ENCODE measurements at regions not wholly inside any gene's neighbourhood (a gene's known extent, or its start where the extent isn't known, plus 50 kb on each side); places are given as distances from the start of the nearest gene placed in this dataset.

DNA sequence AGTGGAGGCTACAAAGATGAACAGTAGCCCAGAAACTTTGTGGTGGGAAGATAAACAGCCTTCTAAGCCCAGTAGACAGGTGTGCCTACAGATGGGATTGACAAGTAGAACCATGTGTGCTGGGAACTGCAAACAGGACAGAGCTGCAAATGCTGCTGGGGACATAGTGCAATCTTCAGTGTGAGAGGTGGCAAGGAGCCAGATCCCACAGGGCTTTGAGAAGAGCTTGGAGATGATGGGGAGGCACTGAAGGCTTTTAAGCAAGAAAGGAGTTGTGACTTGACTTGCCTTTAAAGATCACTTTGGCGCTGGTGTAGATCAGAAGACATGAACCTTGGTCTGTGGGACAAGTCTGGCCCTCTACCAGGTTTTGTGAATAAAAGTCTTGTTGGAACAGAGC is 675.2 kb downstream of the ACTL7B start:
- TF ChIP-seq EZH2 (IDR thresholded peaks at IDR 0.05; ENCODE audit: borderline replicate concordance) = no peak
- TF ChIP-seq EZH2phosphoT487 (IDR thresholded peaks at IDR 0.05; ENCODE audit: low read depth, severe bottlenecking, unreplicated experiment) = no peak
- DNase-seq (ENCODE audit: low spot score) = peak; percentile 28
- no peaks in the 10 kb centered on the region for H3K4me1 ChIP-seq (ENCODE audit: insufficient read depth)
- H3K9me3 ChIP-seq (ENCODE audit: low read depth) = no peaks in the 10 kb centered on the region
- H3K27ac ChIP-seq = no peak overlapping the region
- H3K79me2 ChIP-seq = no peaks in the 10 kb centered on the region
- no peaks in the 10 kb centered on the region for H3K9me2 ChIP-seq (replicated peaks; ENCODE audit: insufficient read depth)
- no peak overlapping the region for H3K4me3 ChIP-seq
- 100% methylated on average over 1 of the region's 1 CpG for WGBS (ENCODE audit: low lambda C conversion rate, missing lambda C conversion rate)
- H3K36me3 ChIP-seq (replicated peaks; ENCODE audit: insufficient read depth, low read depth) = no peaks in the 10 kb centered on the region
- H3K27me3 ChIP-seq = no peaks in the 10 kb centered on the region
- H3K4me2 ChIP-seq = no peak overlapping the region
- H2AFZ ChIP-seq = no peak overlapping the region
- H4K20me1 ChIP-seq (ENCODE audit: insufficient read depth, poor library complexity, severe bottlenecking) = no peaks in the 10 kb centered on the region

DNA sequence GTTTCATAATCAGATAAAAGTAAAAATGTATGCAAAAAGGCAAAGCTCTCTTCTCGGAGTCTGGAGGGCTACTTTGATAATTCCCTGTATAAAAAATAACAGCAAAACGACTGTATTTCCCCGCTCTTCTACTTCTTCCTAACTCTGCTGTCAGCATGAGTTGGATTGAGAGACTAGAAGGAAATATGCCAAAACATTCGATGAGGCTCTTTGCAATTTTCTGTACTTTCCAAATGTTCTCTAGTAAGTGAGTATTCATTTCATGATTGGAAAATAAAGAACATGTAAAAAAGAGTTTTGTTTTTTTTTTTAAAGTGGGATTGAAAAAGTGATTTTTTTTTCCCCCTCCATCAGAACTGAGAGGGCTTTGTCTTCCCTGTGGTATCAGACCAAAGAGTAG is 677.5 kb downstream of the ACTL7B start:
- H4K20me1 ChIP-seq (ENCODE audit: insufficient read depth, poor library complexity, severe bottlenecking) = no peaks in the 10 kb centered on the region
- 91% methylated on average over 4 of the region's 4 CpGs for WGBS (ENCODE audit: low lambda C conversion rate, missing lambda C conversion rate)
- H3K4me3 ChIP-seq = no peak overlapping the region
- no peaks in the 10 kb centered on the region for H3K27me3 ChIP-seq
- no peak overlapping the region for H2AFZ ChIP-seq
- H3K9me3 ChIP-seq (ENCODE audit: low read depth) = no peaks in the 10 kb centered on the region
- no peak overlapping the region for H3K4me2 ChIP-seq
- no peak for DNase-seq (ENCODE audit: low spot score)
- H3K27ac ChIP-seq = no peak overlapping the region
- no peaks in the 10 kb centered on the region for H3K4me1 ChIP-seq (ENCODE audit: insufficient read depth)
- H3K36me3 ChIP-seq (replicated peaks; ENCODE audit: insufficient read depth, low read depth) = no peaks in the 10 kb centered on the region
- no peaks in the 10 kb centered on the region for H3K9me2 ChIP-seq (replicated peaks; ENCODE audit: insufficient read depth)
- TF ChIP-seq, protein P1, sequence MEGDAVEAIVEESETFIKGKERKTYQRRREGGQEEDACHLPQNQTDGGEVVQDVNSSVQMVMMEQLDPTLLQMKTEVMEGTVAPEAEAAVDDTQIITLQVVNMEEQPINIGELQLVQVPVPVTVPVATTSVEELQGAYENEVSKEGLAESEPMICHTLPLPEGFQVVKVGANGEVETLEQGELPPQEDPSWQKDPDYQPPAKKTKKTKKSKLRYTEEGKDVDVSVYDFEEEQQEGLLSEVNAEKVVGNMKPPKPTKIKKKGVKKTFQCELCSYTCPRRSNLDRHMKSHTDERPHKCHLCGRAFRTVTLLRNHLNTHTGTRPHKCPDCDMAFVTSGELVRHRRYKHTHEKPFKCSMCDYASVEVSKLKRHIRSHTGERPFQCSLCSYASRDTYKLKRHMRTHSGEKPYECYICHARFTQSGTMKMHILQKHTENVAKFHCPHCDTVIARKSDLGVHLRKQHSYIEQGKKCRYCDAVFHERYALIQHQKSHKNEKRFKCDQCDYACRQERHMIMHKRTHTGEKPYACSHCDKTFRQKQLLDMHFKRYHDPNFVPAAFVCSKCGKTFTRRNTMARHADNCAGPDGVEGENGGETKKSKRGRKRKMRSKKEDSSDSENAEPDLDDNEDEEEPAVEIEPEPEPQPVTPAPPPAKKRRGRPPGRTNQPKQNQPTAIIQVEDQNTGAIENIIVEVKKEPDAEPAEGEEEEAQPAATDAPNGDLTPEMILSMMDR (IDR thresholded peaks at IDR 0.05; ENCODE audit: poor library complexity) = no peak
- TF ChIP-seq EZH2 (IDR thresholded peaks at IDR 0.05; ENCODE audit: borderline replicate concordance) (no peak), EZH2phosphoT487 (IDR thresholded peaks at IDR 0.05; ENCODE audit: low read depth, severe bottlenecking, unreplicated experiment) (no peak)
- H3K79me2 ChIP-seq = no peaks in the 10 kb centered on the region

DNA sequence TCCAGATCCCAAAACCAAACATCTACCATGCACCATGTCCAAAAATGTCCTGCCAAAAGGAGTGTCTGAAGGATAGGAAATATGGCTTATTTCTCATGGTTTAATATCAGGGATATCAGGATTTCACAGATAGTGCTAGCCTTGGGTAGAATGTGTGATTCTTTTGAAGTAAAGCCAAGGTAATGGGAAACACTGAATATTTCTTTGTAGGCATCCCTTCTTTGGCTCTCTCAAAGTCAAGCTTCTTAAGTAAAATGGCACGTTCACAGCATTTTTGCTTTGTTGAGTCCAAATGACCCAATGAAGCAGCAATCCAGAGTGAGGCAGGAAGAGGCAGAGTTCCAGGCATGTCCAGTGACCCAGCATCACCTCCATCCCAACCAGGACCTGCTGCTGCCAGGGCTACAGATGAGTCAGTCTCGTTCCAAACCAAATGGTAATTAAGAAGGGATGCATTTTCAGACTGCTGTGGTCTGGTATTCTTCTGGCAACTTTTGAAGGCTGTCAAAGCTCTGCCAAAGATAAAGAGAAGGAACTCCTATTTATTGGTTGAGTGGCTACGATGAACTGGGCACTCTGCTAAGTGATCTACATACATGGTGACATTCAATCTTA is 678.8 kb upstream of the KLF4 start:
- no peak overlapping the region for H3K27ac ChIP-seq

More for the DNA sequence above, 678.8 kb upstream of the KLF4 start:
- TF ChIP-seq, protein P1 (IDR thresholded peaks at IDR 0.05; ENCODE audit: poor library complexity) = no peak
- no peak for TF ChIP-seq EZH2phosphoT487 (IDR thresholded peaks at IDR 0.05; ENCODE audit: low read depth, severe bottlenecking, unreplicated experiment)
- no peak for TF ChIP-seq EZH2 (IDR thresholded peaks at IDR 0.05; ENCODE audit: borderline replicate concordance)
- no peak overlapping the region for H3K4me2 ChIP-seq
- H3K4me3 ChIP-seq = no peak overlapping the region
- DNase-seq (ENCODE audit: low spot score) = no peak
- H3K9me2 ChIP-seq (replicated peaks; ENCODE audit: insufficient read depth) = no peaks in the 10 kb centered on the region
- H2AFZ ChIP-seq = no peak overlapping the region
- no peaks in the 10 kb centered on the region for H3K36me3 ChIP-seq (replicated peaks; ENCODE audit: insufficient read depth, low read depth)
- H3K9me3 ChIP-seq (ENCODE audit: low read depth) = no peaks in the 10 kb centered on the region
- H4K20me1 ChIP-seq (ENCODE audit: insufficient read depth, poor library complexity, severe bottlenecking) = no peaks in the 10 kb centered on the region
- WGBS (ENCODE audit: low lambda C conversion rate, missing lambda C conversion rate) = 75% methylated on average over 3 of the region's 3 CpGs
- H3K27me3 ChIP-seq = no peaks in the 10 kb centered on the region
- peaks cover 22% of the 10 kb centered on the region for H3K4me1 ChIP-seq (ENCODE audit: insufficient read depth)
- H3K79me2 ChIP-seq = no peaks in the 10 kb centered on the region
